GM23248 (cell line): ENCODE measurements at regions not wholly inside any gene's neighbourhood (a gene's known extent, or its start where the extent isn't known, plus 50 kb on each side); places are given as distances from the start of the nearest gene placed in this dataset.

Experiments used
- DNase-seq: peaks from one replicate; pipeline ENCODE4 v3.0.0-alpha.2; 2015
- H2AFZ ChIP-seq: fragments of 200-600 bp; sonication (generic); 2 replicates; pipeline ENCODE4 v1.6.1; 2016; ENCODE audit warnings: antibody characterized with exemption
- H3F3A ChIP-seq: fragments of 200-600 bp; sonication (generic); 2 replicates; pipeline ENCODE4 v1.6.1; 2016; ENCODE audit warnings: mild to moderate bottlenecking, antibody characterized with exemption, mixed run types; ENCODE audit not compliant: insufficient read depth
- H3K27ac ChIP-seq: fragments of 200-600 bp; sonication (generic); 2 replicates; pipeline ENCODE4 v1.5.1; 2016; ENCODE audit warnings: mild to moderate bottlenecking
- H3K27me3 ChIP-seq: fragments of 200-600 bp; sonication (generic); replicated peaks from 2 replicates; pipeline ENCODE4 v1.6.1; 2016; ENCODE audit warnings: mild to moderate bottlenecking; ENCODE audit not compliant: insufficient read depth
- H3K36me3 ChIP-seq: fragments of 200-600 bp; sonication (generic); 2 replicates; pipeline ENCODE4 v1.6.1; 2016; ENCODE audit warnings: low read depth, mild to moderate bottlenecking
- H3K4me1 ChIP-seq: fragments of 200-600 bp; sonication (generic); 2 replicates; pipeline ENCODE4 v1.6.1; 2016; ENCODE audit warnings: mild to moderate bottlenecking; ENCODE audit not compliant: insufficient read depth
- H3K4me2 ChIP-seq: fragments of 200-600 bp; sonication (generic); one replicate; pipeline ENCODE4 v1.6.1; 2016; ENCODE audit warnings: mild to moderate bottlenecking; ENCODE audit not compliant: unreplicated experiment
- H3K4me3 ChIP-seq: fragments of 200-600 bp; sonication (generic); 2 replicates; pipeline ENCODE4 v1.5.1; 2016; ENCODE audit warnings: mild to moderate bottlenecking
- H3K79me2 ChIP-seq: fragments of 200-600 bp; sonication (generic); 2 replicates; pipeline ENCODE4 v1.6.1; 2016; ENCODE audit warnings: mild to moderate bottlenecking; ENCODE audit not compliant: insufficient read depth
- H3K9ac ChIP-seq: fragments of 200-600 bp; sonication (generic); 2 replicates; pipeline ENCODE4 v1.6.1; 2016; ENCODE audit warnings: mild to moderate bottlenecking
- H3K9me2 ChIP-seq: fragments of 200-600 bp; sonication (generic); 2 replicates; pipeline ENCODE4 v1.6.1; 2016; ENCODE audit warnings: mixed run types, mild to moderate bottlenecking, moderate library complexity; ENCODE audit not compliant: insufficient read depth
- H3K9me3 ChIP-seq: fragments of 200-600 bp; sonication (generic); one replicate; pipeline ENCODE4 v1.6.1; 2017; ENCODE audit warnings: low read depth
- H4K20me1 ChIP-seq: fragments of 200-600 bp; sonication (generic); 2 replicates; pipeline ENCODE4 v1.6.0; 2016; ENCODE audit not compliant: insufficient read depth
- EZH2 ChIP-seq: fragments of 200-600 bp; sonication (generic); IDR thresholded peaks from 2 replicates; pipeline ENCODE4 v1.6.1; 2018; ENCODE audit warnings: antibody characterized with exemption, mild to moderate bottlenecking; ENCODE audit not compliant: insufficient read depth, poor library complexity, severe bottlenecking
- EZH2phosphoT487 ChIP-seq: fragments of 200-600 bp; sonication (generic); IDR thresholded peaks from 2 replicates; pipeline ENCODE4 v1.6.1; 2018; ENCODE audit warnings: antibody characterized with exemption, moderate library complexity, mild to moderate bottlenecking, low read depth; ENCODE audit not compliant: insufficient read depth
- WGBS, 2 experiments: methylation state at CpG; one replicate each; pipeline ENCODE4 v1.1.6; 2015 to 2017; ENCODE audit warnings: low lambda C conversion rate in 2 of 2, low coverage in 1 of 2; ENCODE audit errors: missing lambda C conversion rate in 2 of 2; 5-methylcytosine and 5-hydroxymethylcytosine counted together
- in situ Hi-C: fragments of 300-500 bp; cut with MboI; formaldehyde crosslinking; loops from 2 replicates; pipeline ENCODE4 v1.15.0; 2020

GRCh38 chr3:30184091-30184810, 422.1 kb upstream of the TGFBR2 start:
- no peak overlapping the region for H2AFZ ChIP-seq
- no peaks in the 10 kb centered on the region for H3K9me3 ChIP-seq
- 93 to 97% methylated on average over 1 of the region's 1 CpG for WGBS, 2 experiments
- in situ Hi-C loops = no loop called here
- H3K36me3 ChIP-seq = no peaks in the 10 kb centered on the region
- H4K20me1 ChIP-seq = no peaks in the 10 kb centered on the region
- H3K27ac ChIP-seq = no peak overlapping the region
- H3K27me3 ChIP-seq = no peaks in the 10 kb centered on the region
- H3K9ac ChIP-seq = no peak overlapping the region
- no peak overlapping the region for H3K4me3 ChIP-seq
- TF ChIP-seq EZH2 (no peak), EZH2phosphoT487 (no peak)
- peaks cover 31% of the 10 kb centered on the region for H3K4me1 ChIP-seq
- H3K9me2 ChIP-seq = no peaks in the 10 kb centered on the region
- DNase-seq = no peak
- H3K4me2 ChIP-seq = no peak overlapping the region
- peaks cover 12% of the 10 kb centered on the region; the same call in 1 of the 2 replicates for H3F3A ChIP-seq
- no peaks in the 10 kb centered on the region for H3K79me2 ChIP-seq

- Histone ChIP-seq H3K4me2 (no peak overlapping the region), H3K36me3 (no peaks in the 10 kb centered on the region), H3K27me3 (no peaks in the 10 kb centered on the region), H3K27ac (no peak overlapping the region), H3K4me1 (peaks cover 17% of the 10 kb centered on the region), H3K9me2 (no peaks in the 10 kb centered on the region), H2AFZ (no peak overlapping the region), H3F3A (peaks cover 7% of the 10 kb centered on the region; the same call in 1 of the 2 replicates), H4K20me1 (no peaks in the 10 kb centered on the region), H3K9me3 (no peaks in the 10 kb centered on the region), H3K4me3 (no peak overlapping the region), H3K9ac (no peak overlapping the region), H3K79me2 (no peaks in the 10 kb centered on the region)
- in situ Hi-C loops = no loop called here
- TF ChIP-seq EZH2 (no peak), EZH2phosphoT487 (no peak)
- DNase-seq = no peak
Observed at GRCh38 chr3:30185872-30186271, 420.5 kb upstream of the TGFBR2 start.

- no peaks in the 10 kb centered on the region for H3K9me2 ChIP-seq
- peaks cover 8% of the 10 kb centered on the region for H3K4me1 ChIP-seq
- no peak for DNase-seq
- no peaks in the 10 kb centered on the region for H3F3A ChIP-seq
- no peaks in the 10 kb centered on the region for H4K20me1 ChIP-seq
- 67 to 71% methylated on average over 3 of the region's 3 CpGs for WGBS, 2 experiments
- no peaks in the 10 kb centered on the region for H3K36me3 ChIP-seq
- no peak overlapping the region for H3K4me2 ChIP-seq
- in situ Hi-C loops = no loop called here
- TF ChIP-seq EZH2phosphoT487 = no peak
- no peak for TF ChIP-seq EZH2
- H2AFZ ChIP-seq = no peak overlapping the region
- no peak overlapping the region for H3K27ac ChIP-seq
- no peak overlapping the region for H3K9ac ChIP-seq
- H3K4me3 ChIP-seq = no peak overlapping the region
- H3K27me3 ChIP-seq = no peaks in the 10 kb centered on the region
- no peaks in the 10 kb centered on the region for H3K79me2 ChIP-seq
- H3K9me3 ChIP-seq = no peaks in the 10 kb centered on the region
Observed at GRCh38 chr3:30186741-30187219, 419.6 kb upstream of the TGFBR2 start.

GRCh38 chr3:30187366-30187765, 419.0 kb upstream of the TGFBR2 start:
- H2AFZ ChIP-seq = no peak overlapping the region
- no peaks in the 10 kb centered on the region for H3K9me3 ChIP-seq
- H3K79me2 ChIP-seq = no peaks in the 10 kb centered on the region
- H3K9ac ChIP-seq = no peak overlapping the region
- 65 to 66% methylated on average over 2 of the region's 2 CpGs for WGBS, 2 experiments
- no peaks in the 10 kb centered on the region for H3K36me3 ChIP-seq
- DNase-seq = peak; percentile 22
- no peaks in the 10 kb centered on the region for H3F3A ChIP-seq
- H4K20me1 ChIP-seq = no peaks in the 10 kb centered on the region
- no peak for TF ChIP-seq EZH2
- no peak for TF ChIP-seq EZH2phosphoT487
- no peaks in the 10 kb centered on the region for H3K9me2 ChIP-seq
- H3K27me3 ChIP-seq = no peaks in the 10 kb centered on the region
- no peak overlapping the region for H3K4me3 ChIP-seq
- in situ Hi-C loops = no loop called here
- no peak overlapping the region for H3K4me2 ChIP-seq
- H3K4me1 ChIP-seq = peaks cover 7% of the 10 kb centered on the region; the same call in 1 of the 2 replicates
- no peak overlapping the region for H3K27ac ChIP-seq
